ENCODE measurements at regions not wholly inside any gene's neighbourhood (a gene's known extent, or its start where the extent isn't known, plus 50 kb on each side); places are given as distances from the start of the nearest gene placed in this dataset.

GRCh38 chr20:50284811-50285375, 94.3 kb downstream of the CEBPB start:
- in situ Hi-C loops (cut with MboI; ENCODE audit: low sequenced_read_pairs): no loop called here

GRCh38 chr20:50285376-50286173, 94.9 kb downstream of the CEBPB start:
- in situ Hi-C loops (cut with MboI; ENCODE audit: low sequenced_read_pairs): no loop called here

DNA sequence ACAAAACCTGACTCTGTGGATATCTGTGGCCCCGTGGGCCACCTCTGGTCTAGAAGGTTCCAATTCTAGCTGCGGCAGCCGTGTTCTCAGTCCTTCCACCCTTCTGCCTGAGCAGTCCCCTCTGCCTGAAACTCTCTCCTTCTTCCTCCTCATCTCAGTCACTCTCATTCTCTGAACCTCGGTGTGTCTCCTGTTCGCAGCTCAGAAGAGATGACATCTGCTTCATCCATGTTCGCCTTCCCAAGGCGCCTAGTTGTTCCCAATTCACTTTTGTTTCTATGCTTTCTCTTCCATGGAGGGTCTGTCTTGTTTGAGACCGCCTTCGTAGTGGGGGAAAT, 95.5 kb downstream of the CEBPB start:
- in situ Hi-C loops (cut with MboI; ENCODE audit: low sequenced_read_pairs): no loop called here

- in situ Hi-C loops (cut with MboI; ENCODE audit: low sequenced_read_pairs): no loop called here
Observed at GRCh38 chr20:50286609-50287008, 96.0 kb downstream of the CEBPB start.

- in situ Hi-C loops (cut with MboI; ENCODE audit: low sequenced_read_pairs): no loop called here
Observed at GRCh38 chr20:50287512-50287911, 96.9 kb downstream of the CEBPB start.

GRCh38 chr20:50288128-50288623, 97.5 kb downstream of the CEBPB start:
- in situ Hi-C loops (cut with MboI; ENCODE audit: low sequenced_read_pairs): no loop called here

DNA sequence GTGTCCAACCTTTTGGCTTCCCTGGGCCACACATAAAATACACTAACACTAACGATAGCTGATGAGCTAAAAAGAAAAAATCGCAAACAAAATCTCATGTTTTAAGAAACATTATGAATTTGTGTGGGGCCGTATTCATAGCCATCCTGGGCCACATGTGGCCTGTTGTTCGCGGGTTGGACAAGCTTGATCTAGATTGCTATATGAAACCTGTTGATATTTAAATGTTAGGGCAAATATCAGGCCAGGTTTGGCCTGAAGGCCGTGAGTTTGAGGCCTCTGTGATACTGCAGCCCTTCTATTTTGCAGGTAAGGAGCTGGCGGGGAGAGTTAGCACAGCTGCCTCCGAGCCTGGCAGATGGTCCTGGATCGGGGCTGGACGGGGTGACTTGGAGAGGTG, 99.0 kb downstream of the CEBPB start:
- in situ Hi-C loops (cut with MboI; ENCODE audit: low sequenced_read_pairs): no loop called here

- in situ Hi-C loops (cut with MboI; ENCODE audit: low sequenced_read_pairs): no loop called here
Observed at GRCh38 chr20:50290112-50290511, 99.5 kb downstream of the CEBPB start.

DNA sequence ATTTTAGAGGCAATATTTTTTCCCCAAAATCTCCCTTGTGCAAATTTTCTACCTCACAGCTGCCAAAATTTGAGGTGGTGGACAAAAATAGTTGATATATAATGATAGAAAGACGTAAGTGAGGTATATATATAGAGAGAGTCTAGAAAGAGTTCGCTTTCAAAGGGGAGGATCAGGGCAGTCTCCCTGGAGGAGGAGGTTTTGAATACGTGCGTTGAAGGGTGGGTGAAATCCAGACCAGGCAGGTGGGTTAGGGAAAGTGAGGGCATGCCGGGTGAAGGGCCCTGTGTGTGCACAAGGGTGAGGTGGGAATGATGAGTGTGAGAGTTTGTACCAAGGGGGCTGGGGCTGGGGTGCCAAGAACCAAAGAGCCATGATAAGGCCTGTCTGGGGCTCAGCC, 100.2 kb downstream of the CEBPB start:
- in situ Hi-C loops (cut with MboI; ENCODE audit: low sequenced_read_pairs): no loop called here

DNA sequence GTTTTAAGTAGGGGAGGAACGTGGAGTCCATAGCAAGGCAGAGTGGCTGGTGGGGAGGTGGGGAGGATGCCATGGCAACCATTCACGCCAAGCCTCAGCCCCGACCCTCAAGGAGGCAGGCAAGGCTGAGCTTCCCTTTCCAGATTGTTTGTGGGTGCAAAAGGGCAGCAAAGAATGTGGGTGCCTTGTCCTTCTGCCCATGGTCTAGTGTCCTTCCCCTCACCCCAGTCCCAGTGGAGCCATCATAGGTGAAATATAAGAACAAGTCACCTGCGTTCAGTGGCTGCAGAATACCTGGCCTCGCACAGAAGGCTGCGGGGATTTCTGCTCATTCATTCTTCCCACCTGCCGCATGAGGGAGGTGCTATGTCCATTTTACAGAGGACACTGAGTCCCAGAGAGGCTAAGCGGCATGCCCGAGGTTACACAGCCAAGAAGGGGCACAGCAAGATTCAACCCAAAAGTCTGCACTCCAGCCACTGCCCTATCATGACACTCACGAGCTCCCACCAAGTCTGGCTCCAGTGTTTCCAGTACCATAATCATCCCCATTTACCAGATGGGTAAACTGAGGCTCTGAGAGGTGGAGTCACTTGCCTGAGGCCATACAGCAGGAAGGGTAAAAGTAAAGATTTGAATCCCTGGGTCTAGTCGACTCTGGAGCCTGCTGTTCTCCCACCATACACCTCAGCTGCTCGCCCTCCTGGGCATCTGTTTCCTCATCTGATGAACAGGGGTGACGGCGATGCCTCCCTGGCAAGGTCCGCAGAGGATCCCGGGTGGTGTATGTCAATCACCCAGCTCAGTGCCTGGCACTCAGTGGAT, 100.8 kb downstream of the CEBPB start:
- in situ Hi-C loops (cut with MboI; ENCODE audit: low sequenced_read_pairs): no loop called here

- in situ Hi-C loops (cut with MboI; ENCODE audit: low sequenced_read_pairs): no loop called here
Observed at GRCh38 chr20:50292079-50292590, 101.5 kb downstream of the CEBPB start.

DNA sequence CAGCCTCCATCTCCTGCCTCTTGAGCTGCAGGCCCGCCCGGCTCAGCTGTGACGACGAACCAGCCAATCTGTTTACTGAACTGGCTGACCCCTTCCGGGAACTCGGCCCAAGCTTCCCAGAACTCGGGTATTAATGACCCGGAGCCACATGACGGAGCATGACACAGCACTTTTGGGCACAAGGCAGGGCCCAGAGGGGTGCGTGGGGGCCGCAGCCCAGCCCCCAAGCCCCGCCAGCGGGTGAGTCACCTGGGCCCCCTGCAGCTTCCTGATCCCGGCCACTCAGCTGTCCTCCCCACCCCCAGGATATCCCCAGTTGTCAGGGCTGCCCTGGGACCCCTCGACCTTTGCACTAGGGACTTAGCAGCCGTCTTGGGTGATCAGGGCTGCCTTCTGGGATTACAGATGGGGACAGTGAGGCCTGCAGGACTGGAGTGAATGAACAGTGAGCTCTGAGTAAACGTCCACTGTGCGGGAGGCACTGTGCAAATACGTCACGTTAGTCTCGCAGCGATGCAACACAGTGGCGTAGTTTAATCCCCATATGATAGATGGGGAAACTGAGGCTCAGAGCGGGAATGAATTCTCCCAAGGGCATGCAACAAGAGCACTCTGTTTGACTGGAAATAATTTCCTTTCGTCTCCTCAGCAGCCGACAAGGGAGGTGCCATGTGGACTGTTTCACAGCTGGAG, 102.1 kb downstream of the CEBPB start:
- in situ Hi-C loops (cut with MboI; ENCODE audit: low sequenced_read_pairs): no loop called here

- in situ Hi-C loops (cut with MboI; ENCODE audit: low sequenced_read_pairs): no loop called here
Observed at GRCh38 chr20:50293284-50294139, 102.9 kb downstream of the CEBPB start.

GRCh38 chr20:50294164-50295088, 103.8 kb downstream of the CEBPB start:
- in situ Hi-C loops (cut with MboI; ENCODE audit: low sequenced_read_pairs): no loop called here

GRCh38 chr20:50295345-50295744, 104.7 kb downstream of the CEBPB start:
- in situ Hi-C loops (cut with MboI; ENCODE audit: low sequenced_read_pairs): no loop called here

DNA sequence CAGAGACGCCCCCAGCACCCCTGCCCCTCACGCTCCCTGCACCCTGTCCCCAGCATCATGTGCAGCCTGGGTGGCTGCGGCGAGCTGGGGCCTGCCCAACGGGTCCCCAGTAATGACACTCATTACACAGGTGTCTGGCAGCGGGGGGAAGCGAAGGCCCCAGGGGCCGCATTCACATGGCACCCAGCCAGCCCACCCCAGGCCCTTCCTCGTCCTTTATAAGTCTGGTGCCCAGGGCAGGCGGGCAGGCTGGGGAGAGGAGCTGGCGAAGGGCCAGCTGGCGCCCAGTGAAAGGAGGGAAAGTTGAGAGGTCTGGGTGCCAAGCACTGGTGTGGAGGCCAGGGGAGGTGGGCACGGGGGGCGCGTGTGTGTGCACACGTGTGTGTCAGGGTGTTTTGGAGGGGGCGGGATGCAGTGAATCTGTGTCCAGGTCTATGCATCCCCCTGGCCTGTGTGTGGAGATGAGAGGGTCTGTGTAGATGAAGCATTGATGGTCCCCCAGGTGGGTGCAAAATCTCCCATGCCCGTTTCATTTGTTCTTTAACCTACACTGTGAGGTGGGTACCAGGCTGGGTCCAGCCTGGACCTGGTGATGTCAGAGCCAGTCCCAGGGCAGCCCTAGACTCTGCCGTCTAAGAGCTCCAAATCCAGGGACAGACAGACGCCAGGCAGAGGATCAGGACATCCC, 105.3 kb downstream of the CEBPB start:
- in situ Hi-C loops (cut with MboI; ENCODE audit: low sequenced_read_pairs): no loop called here

GRCh38 chr20:50296450-50297375, 106.1 kb downstream of the CEBPB start:
- in situ Hi-C loops (cut with MboI; ENCODE audit: low sequenced_read_pairs): no loop called here

Measured in HL-60/S4 treated with phorbol 12-myristate 13-acetate at 8.2 ng/mL for 4 days and 3 days (cell line).